8988T (cell line): ENCODE measurements at regions not wholly inside any gene's neighbourhood (a gene's known extent, or its start where the extent isn't known, plus 50 kb on each side); places are given as distances from the start of the nearest gene placed in this dataset.
"Not testable (repeated sequence)": the region's sequence is repeated elsewhere in the genome, so short reads cannot be mapped to it uniquely, and the experiment has no call there.

Experiments used
- DNase-seq: peaks from one replicate; pipeline ENCODE4 v3.0.0; 2011

- no peak for DNase-seq
Measured at GRCh38 chr11:112310848-112311247, 50.2 kb upstream of the PLET1 start.

GRCh38 chr11:112315057-112315720 is 54.5 kb upstream of the PLET1 start:
- no peak for DNase-seq

GRCh38 chr11:112315861-112316739 is 55.4 kb upstream of the PLET1 start:
- DNase-seq: no peak

- no peak for DNase-seq
Measured at GRCh38 chr11:112316971-112317370, 56.3 kb upstream of the PLET1 start.

GRCh38 chr11:112318184-112318591 is 57.5 kb upstream of the PLET1 start:
- DNase-seq: no peak

GRCh38 chr11:112318661-112319060 is 58.0 kb upstream of the PLET1 start:
- no peak for DNase-seq

- DNase-seq: no peak
Measured at GRCh38 chr11:112320668-112321067, 60.0 kb upstream of the PLET1 start.

GRCh38 chr11:112321501-112322172 is 61.0 kb upstream of the PLET1 start:
- DNase-seq: no peak

- DNase-seq: no peak
Measured at GRCh38 chr11:112322173-112322790, 61.6 kb upstream of the PLET1 start.

GRCh38 chr11:112334381-112334780 is 73.7 kb upstream of the PLET1 start:
- no peak for DNase-seq

GRCh38 chr11:112336356-112336886 is 75.8 kb upstream of the PLET1 start:
- DNase-seq: no peak

GRCh38 chr11:112339566-112339965 is 78.9 kb upstream of the PLET1 start:
- DNase-seq: no peak

GRCh38 chr11:112343368-112344039 is 82.8 kb upstream of the PLET1 start:
- DNase-seq: no peak

GRCh38 chr11:112344040-112344413 is 83.4 kb upstream of the PLET1 start:
- no peak for DNase-seq

GRCh38 chr11:112345166-112345565 is 84.5 kb upstream of the PLET1 start:
- DNase-seq: no peak

GRCh38 chr11:112345706-112346105 is 85.0 kb upstream of the PLET1 start:
- peak; percentile 30 for DNase-seq

GRCh38 chr11:112346586-112346985 is 85.9 kb upstream of the PLET1 start:
- DNase-seq: no peak

GRCh38 chr11:112348480-112349029 is 87.9 kb upstream of the PLET1 start:
- no peak for DNase-seq

GRCh38 chr11:112351423-112351822 is 90.8 kb upstream of the PLET1 start:
- not testable (repeated sequence) for DNase-seq

GRCh38 chr11:112352907-112353306 is 92.2 kb upstream of the PLET1 start:
- no peak for DNase-seq

- DNase-seq: no peak
Measured at GRCh38 chr11:112354364-112354763, 93.7 kb upstream of the PLET1 start.

- no peak for DNase-seq
Measured at GRCh38 chr11:112355726-112356125, 95.1 kb upstream of the PLET1 start.
